Mammary epithelial cell (primary cell): ENCODE measurements at regions not wholly inside any gene's neighbourhood (a gene's known extent, or its start where the extent isn't known, plus 50 kb on each side); places are given as distances from the start of the nearest gene placed in this dataset.

Experiments used
- CTCF ChIP-seq, 2 donors: IDR thresholded peaks in 1 of 2; conservative IDR thresholded peaks in 1 of 2; 2 replicates each; pipeline ENCODE4 v1.5.1; 2011 to 2012; ENCODE audit warnings: inconsistent platforms in 2 of 2, low read length in 2 of 2, mild to moderate bottlenecking in 2 of 2, control low read depth in 1 of 2, low read depth in 1 of 2; ENCODE audit not compliant: insufficient read depth in 1 of 2; ENCODE audit errors: extremely low read depth in 1 of 2
- EZH2 ChIP-seq: IDR thresholded peaks from 2 replicates; pipeline ENCODE4 v1.6.1; 2012; ENCODE audit warnings: low read length, inconsistent platforms, borderline replicate concordance

GRCh38 chr3:150105025-150105424 is 134.3 kb upstream of the PFN2 start:
- no peak for TF ChIP-seq CTCF (conservative IDR thresholded peaks at IDR 0.05 in 1 of 2, IDR thresholded peaks at IDR 0.05 in 1 of 2; ENCODE audit: extremely low read depth in 1 of 2, insufficient read depth in 1 of 2, low read depth in 1 of 2, low read length in 2 of 2)
- TF ChIP-seq EZH2 = no peak
